H1 (cell line): ENCODE measurements at regions not wholly inside any gene's neighbourhood (a gene's known extent, or its start where the extent isn't known, plus 50 kb on each side); places are given as distances from the start of the nearest gene placed in this dataset.

Experiments used
- POLR2A ChIP-seq, 2 experiments: IDR thresholded peaks; 1 replicate in 1 of 2; 2 replicates in 1 of 2; pipeline ENCODE4 v1.6.1; 2011; ENCODE audit warnings: low read depth in 2 of 2, low read length in 2 of 2, mild to moderate bottlenecking in 2 of 2; ENCODE audit errors: control extremely low read depth in 1 of 2
- RXRA ChIP-seq: IDR thresholded peaks from 2 replicates; pipeline ENCODE4 v1.6.1; 2011; ENCODE audit warnings: low read depth, mild to moderate bottlenecking, low read length, moderate library complexity; ENCODE audit not compliant: insufficient read depth

GRCh38 chr18:43664487-43665008, 387.3 kb upstream of the SYT4 start:
- TF ChIP-seq POLR2A (IDR thresholded peaks at IDR 0.05; ENCODE audit: control extremely low read depth in 1 of 2, low read depth in 2 of 2, low read length in 2 of 2) = no peak
- no peak for TF ChIP-seq RXRA
